CD4-positive, CD25-positive, alpha-beta regulatory T cell (primary cell): ENCODE measurements at regions not wholly inside any gene's neighbourhood (a gene's known extent, or its start where the extent isn't known, plus 50 kb on each side); places are given as distances from the start of the nearest gene placed in this dataset.

Experiments
- ATAC-seq, 2 donors: fragments of 150-1000 bp; cut with Tn5 transposase; one replicate each; pipeline ENCODE4 v1.10.0; 2021; ENCODE audit warnings: low read depth in 2 of 2, moderate number of reproducible peaks in 2 of 2, moderate library complexity in 1 of 2
- DNase-seq, 3 donors: peaks; one replicate each; pipeline versions ENCODE4 v3.0.0 to v3.0.0-alpha.2; 2012 to 2022; ENCODE audit warnings: mixed read lengths in 1 of 3
- H3K27ac ChIP-seq: one replicate; pipeline ENCODE4 v1.7.0; 2013; ENCODE audit warnings: mild to moderate bottlenecking, low read length; ENCODE audit not compliant: insufficient read depth, poor library complexity, severe bottlenecking
- H3K27me3 ChIP-seq: one replicate; pipeline ENCODE4 v1.7.0; 2013; ENCODE audit warnings: low read length; ENCODE audit not compliant: control insufficient read depth, insufficient read depth
- H3K36me3 ChIP-seq: one replicate; pipeline ENCODE4 v1.7.0; 2013; ENCODE audit warnings: mild to moderate bottlenecking, low read length, moderate library complexity; ENCODE audit not compliant: control insufficient read depth, insufficient read depth
- H3K4me1 ChIP-seq: 2 replicates; pipeline ENCODE4 v1.7.0; 2013; ENCODE audit warnings: mild to moderate bottlenecking, low read length; ENCODE audit not compliant: insufficient read depth, control insufficient read depth, poor library complexity, severe bottlenecking
- H3K4me3 ChIP-seq: one replicate; pipeline ENCODE4 v1.7.0; 2013; ENCODE audit warnings: low read depth, mild to moderate bottlenecking, low read length, moderate library complexity
- H3K9me3 ChIP-seq, 2 experiments: 1 replicate in 1 of 2; 2 replicates in 1 of 2; pipeline ENCODE4 v1.7.0; 2013; ENCODE audit warnings: low read length in 2 of 2, mild to moderate bottlenecking in 1 of 2, moderate library complexity in 1 of 2; ENCODE audit not compliant: control insufficient read depth in 2 of 2
- H3K27ac Mint-ChIP-seq, 3 donors: one replicate each; pipeline ENCODE4 v1.8.0; 2020 to 2022; ENCODE audit warnings: mild to moderate bottlenecking in 3 of 3, mixed read lengths in 3 of 3, moderate library complexity in 2 of 3
- H3K27me3 Mint-ChIP-seq: one replicate; pipeline ENCODE4 v1.8.0; 2022; ENCODE audit warnings: mild to moderate bottlenecking, mixed read lengths
- H3K36me3 Mint-ChIP-seq: one replicate; pipeline ENCODE4 v1.8.0; 2020; ENCODE audit warnings: mixed read lengths
- H3K4me1 Mint-ChIP-seq, 4 donors: one replicate each; pipeline ENCODE4 v1.8.0; 2020 to 2022; ENCODE audit warnings: mixed read lengths in 4 of 4, mild to moderate bottlenecking in 1 of 4
- H3K4me3 Mint-ChIP-seq, 4 donors: one replicate each; pipeline ENCODE4 v1.8.0; 2020 to 2022; ENCODE audit warnings: mild to moderate bottlenecking in 4 of 4, mixed read lengths in 4 of 4, moderate library complexity in 3 of 4
- H3K9me3 Mint-ChIP-seq, 7 donors: one replicate each; pipeline ENCODE4 v1.8.0; 2020 to 2022; ENCODE audit warnings: mixed read lengths in 7 of 7, mild to moderate bottlenecking in 3 of 7, moderate library complexity in 2 of 7

DNA sequence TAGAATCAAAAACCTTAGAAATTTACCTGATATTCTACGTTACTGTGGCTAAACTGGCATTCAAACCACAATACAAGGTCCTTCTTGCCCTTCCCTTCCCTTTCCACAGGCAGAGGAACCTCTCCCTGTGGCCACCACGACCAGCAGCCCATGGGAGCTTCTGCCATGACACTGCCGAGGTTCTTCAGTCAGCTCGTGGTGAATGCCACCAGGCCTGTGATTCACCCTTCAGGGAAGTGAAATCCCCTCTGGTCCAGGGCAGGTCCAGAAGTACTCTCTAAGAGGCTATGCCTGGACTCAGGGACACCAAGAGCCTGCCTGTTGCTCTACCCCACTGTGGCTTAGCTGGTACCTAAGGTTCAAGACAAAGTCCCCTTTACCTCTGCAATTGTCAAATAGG lies 123.0 kb downstream of the HTR1B start:
- Mint-ChIP-seq H3K9me3 (peaks cover 0 to 28% (median 4%) of the 10 kb centered on the region in 7 donors), H3K27me3 (no peaks in the 10 kb centered on the region), H3K27ac (no peak overlapping the region), H3K4me3 (no peak overlapping the region), H3K36me3 (no peaks in the 10 kb centered on the region), H3K4me1 (no peaks in the 10 kb centered on the region)
- no peaks in the 10 kb centered on the region for H3K4me1 ChIP-seq
- no peaks in the 10 kb centered on the region for H3K27me3 ChIP-seq
- H3K36me3 ChIP-seq = no peaks in the 10 kb centered on the region
- H3K27ac ChIP-seq = no peak overlapping the region
- peaks cover 0 to 3% of the 10 kb centered on the region in 2 experiments for H3K9me3 ChIP-seq
- no peak for DNase-seq
- H3K4me3 ChIP-seq = no peak overlapping the region
- no peak for ATAC-seq

DNA sequence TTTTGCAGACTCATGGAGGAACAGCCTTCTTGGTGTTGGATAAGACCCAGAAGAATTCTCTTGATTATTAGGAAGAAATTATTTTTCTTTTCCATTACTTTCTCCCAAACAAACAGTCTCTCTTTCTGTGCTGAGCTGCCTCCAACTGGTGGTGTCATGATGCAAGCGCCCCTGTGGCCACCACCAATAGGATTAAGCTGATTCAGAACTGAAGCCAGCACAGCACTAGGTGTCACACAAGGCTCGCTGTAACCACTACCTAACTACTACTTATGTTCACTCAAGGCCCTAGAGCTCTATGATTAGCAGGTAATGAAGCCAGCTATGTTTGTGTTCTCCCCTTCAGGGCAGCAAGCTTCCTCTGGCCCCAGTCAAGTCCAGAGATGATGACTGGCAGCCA lies 123.4 kb downstream of the HTR1B start:
- Histone ChIP-seq H3K4me1 (no peaks in the 10 kb centered on the region), H3K9me3 (peaks cover 0 to 3% of the 10 kb centered on the region in 2 experiments), H3K4me3 (no peak overlapping the region), H3K27me3 (no peaks in the 10 kb centered on the region), H3K27ac (no peak overlapping the region), H3K36me3 (no peaks in the 10 kb centered on the region)
- no peak for ATAC-seq
- Mint-ChIP-seq H3K27ac (no peak overlapping the region), H3K27me3 (no peaks in the 10 kb centered on the region), H3K4me3 (no peak overlapping the region), H3K9me3 (peaks cover 0 to 24% (median 4%) of the 10 kb centered on the region in 7 donors), H3K36me3 (no peaks in the 10 kb centered on the region), H3K4me1 (no peaks in the 10 kb centered on the region)
- DNase-seq = no peak

DNA sequence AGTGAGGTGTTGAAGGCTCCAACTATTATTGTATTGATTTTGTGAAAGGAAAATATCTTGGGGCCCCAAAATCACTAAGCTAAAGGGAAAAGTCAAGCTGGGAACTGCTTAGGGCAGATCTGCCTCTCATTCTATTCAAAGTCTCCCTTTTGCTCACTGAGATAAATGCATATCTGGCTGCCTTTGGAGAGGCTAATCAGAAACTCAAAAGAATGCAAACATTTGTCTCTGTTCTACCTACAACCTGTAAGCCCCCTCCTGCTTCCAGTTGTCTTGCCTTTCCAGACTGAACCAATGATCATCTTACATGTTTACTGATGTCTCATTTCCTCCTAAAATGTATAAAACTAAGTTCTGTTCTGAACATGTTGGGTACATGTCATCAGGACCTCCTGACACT lies 125.9 kb downstream of the HTR1B start:
- no peaks in the 10 kb centered on the region for H3K27me3 ChIP-seq
- no peak overlapping the region for H3K4me3 ChIP-seq
- H3K4me1 ChIP-seq = no peaks in the 10 kb centered on the region
- peaks cover 0 to 3% of the 10 kb centered on the region in 2 experiments for H3K9me3 ChIP-seq
- no peaks in the 10 kb centered on the region for H3K36me3 ChIP-seq
- H3K27ac ChIP-seq = no peak overlapping the region
- H3K27me3 Mint-ChIP-seq = no peaks in the 10 kb centered on the region
- no peaks in the 10 kb centered on the region for H3K36me3 Mint-ChIP-seq
- DNase-seq (no peak), ATAC-seq (no peak)
- no peaks in the 10 kb centered on the region for H3K4me1 Mint-ChIP-seq
- H3K4me3 Mint-ChIP-seq = no peak overlapping the region
- H3K27ac Mint-ChIP-seq = no peak overlapping the region
- peaks cover 0 to 29% (median 12%) of the 10 kb centered on the region in 7 donors for H3K9me3 Mint-ChIP-seq

DNA sequence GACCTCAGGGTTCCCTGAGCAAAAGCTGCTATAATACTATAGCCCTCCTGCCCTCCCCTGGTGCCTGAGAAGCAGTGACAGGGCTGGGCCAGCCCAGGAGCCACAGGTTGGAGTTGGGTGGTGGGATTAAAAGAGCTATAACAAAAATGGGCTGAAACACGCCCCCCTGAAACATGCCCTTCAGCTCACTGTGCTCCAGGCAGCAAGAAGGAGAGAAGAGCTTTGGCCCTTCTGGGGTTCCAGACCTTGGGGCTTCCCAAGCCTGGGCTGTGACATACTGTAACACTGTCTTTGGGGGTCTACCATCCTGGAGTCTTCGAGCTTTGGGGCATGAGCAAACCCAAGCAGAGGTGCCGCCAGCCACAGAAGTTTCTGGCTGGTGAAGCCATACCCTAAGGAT lies 129.2 kb downstream of the HTR1B start:
- ATAC-seq (no peak), DNase-seq (no peak)
- Histone ChIP-seq H3K36me3 (no peaks in the 10 kb centered on the region), H3K4me3 (no peak overlapping the region), H3K27ac (no peak overlapping the region), H3K4me1 (no peaks in the 10 kb centered on the region), H3K9me3 (peaks cover 0 to 3% of the 10 kb centered on the region in 2 experiments), H3K27me3 (no peaks in the 10 kb centered on the region)
- H3K27me3 Mint-ChIP-seq = no peaks in the 10 kb centered on the region
- H3K36me3 Mint-ChIP-seq = no peaks in the 10 kb centered on the region
- H3K4me3 Mint-ChIP-seq = no peak overlapping the region
- peaks cover 0 to 24% (median 6%) of the 10 kb centered on the region in 7 donors for H3K9me3 Mint-ChIP-seq
- H3K27ac Mint-ChIP-seq = no peak overlapping the region
- no peaks in the 10 kb centered on the region for H3K4me1 Mint-ChIP-seq

DNA sequence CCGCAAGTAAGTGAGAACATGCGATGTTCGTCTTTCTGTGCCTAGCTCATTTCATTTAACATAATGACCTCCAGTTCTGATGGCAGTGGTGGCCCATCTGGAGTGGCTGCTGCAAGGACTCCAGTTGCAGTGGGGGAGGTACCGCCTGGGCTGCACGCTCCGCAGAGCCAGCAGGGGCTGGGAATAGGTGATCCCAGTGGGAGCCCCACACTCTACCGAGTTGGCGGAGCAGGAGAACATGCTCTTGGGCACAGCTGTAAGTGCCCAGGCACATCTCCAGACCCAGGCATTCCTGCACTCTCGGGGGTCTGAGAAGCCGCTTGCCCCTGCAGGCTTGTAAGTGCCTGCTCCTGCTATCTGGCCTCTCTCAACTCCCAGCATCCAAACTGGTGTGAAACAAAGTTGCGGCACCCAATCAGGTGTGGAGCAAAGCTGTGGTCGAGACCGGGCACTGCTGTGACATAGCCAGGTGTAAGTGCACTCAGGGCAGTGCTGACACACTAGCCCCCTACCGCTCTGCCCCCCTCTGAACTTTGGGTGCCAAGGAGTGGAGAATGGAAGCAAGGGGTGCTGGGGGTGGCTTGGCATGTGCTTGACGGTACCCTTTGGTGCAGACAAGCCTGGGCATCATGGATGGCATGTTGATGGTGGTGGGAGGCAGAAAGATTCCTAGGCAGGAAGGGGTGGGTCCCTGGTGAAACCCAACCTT lies 130.2 kb downstream of the HTR1B start:
- H3K4me1 ChIP-seq = no peaks in the 10 kb centered on the region
- no peaks in the 10 kb centered on the region for H3K27me3 ChIP-seq
- H3K36me3 ChIP-seq = no peaks in the 10 kb centered on the region
- peaks cover 0 to 22% (median 3%) of the 10 kb centered on the region in 7 donors for H3K9me3 Mint-ChIP-seq
- peaks cover 0 to 3% of the 10 kb centered on the region in 2 experiments for H3K9me3 ChIP-seq
- H3K27ac Mint-ChIP-seq = no peak overlapping the region
- no peak overlapping the region for H3K4me3 ChIP-seq
- no peaks in the 10 kb centered on the region for H3K36me3 Mint-ChIP-seq
- H3K4me3 Mint-ChIP-seq = no peak overlapping the region
- H3K27me3 Mint-ChIP-seq = no peaks in the 10 kb centered on the region
- ATAC-seq = no peak
- no peaks in the 10 kb centered on the region for H3K4me1 Mint-ChIP-seq
- no peak for DNase-seq
- H3K27ac ChIP-seq = no peak overlapping the region

DNA sequence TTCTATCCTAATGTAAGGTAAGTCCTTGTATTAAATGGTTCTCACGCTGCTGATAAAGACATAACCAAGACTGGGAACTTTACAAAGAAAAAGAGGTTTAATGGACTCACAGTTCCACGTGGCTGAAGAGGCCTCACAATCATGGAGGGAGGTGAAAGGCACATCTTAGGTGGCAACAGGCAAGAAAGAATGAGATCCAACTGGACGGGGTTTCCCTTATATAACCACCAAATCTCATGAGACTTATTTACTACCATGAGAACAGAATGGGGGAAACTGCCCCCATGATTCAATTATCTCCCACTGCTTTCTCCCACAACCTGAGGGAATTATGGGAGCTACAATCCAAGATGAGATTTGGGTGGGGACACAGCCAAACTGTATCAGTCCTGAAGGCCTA lies 136.6 kb downstream of the HTR1B start:
- no peak overlapping the region for H3K27ac ChIP-seq
- Mint-ChIP-seq H3K4me1 (no peaks in the 10 kb centered on the region), H3K9me3 (peaks cover 0 to 31% (median 3%) of the 10 kb centered on the region in 7 donors), H3K4me3 (no peak overlapping the region), H3K27ac (no peak overlapping the region), H3K27me3 (no peaks in the 10 kb centered on the region), H3K36me3 (no peaks in the 10 kb centered on the region)
- no peaks in the 10 kb centered on the region for H3K9me3 ChIP-seq
- H3K4me1 ChIP-seq = no peaks in the 10 kb centered on the region
- ATAC-seq (no peak), DNase-seq (no peak)
- no peak overlapping the region for H3K4me3 ChIP-seq
- no peaks in the 10 kb centered on the region for H3K27me3 ChIP-seq
- H3K36me3 ChIP-seq = no peaks in the 10 kb centered on the region

DNA sequence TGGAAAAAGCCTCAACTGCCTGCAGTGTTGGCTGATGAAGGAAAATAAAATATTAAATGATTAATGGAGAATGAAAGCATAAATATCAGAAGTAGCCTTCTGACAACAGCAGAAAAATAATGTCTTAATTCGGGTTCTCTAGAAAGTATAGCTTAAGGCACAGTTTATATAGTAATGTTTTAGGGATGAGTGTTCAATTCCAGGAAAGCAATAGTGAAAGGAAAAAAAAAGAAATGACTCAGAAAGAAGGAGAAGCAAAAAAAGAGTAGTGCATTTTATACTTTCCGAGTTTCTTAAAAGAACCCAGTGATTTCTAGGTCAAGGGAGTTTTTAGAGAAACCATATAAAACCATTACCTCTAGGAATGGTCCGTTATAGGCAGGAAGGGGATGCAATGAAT lies 137.3 kb downstream of the HTR1B start:
- H3K36me3 Mint-ChIP-seq = no peaks in the 10 kb centered on the region
- H3K9me3 Mint-ChIP-seq = peaks cover 0 to 31% (median 3%) of the 10 kb centered on the region in 7 donors
- ATAC-seq = no peak

DNA sequence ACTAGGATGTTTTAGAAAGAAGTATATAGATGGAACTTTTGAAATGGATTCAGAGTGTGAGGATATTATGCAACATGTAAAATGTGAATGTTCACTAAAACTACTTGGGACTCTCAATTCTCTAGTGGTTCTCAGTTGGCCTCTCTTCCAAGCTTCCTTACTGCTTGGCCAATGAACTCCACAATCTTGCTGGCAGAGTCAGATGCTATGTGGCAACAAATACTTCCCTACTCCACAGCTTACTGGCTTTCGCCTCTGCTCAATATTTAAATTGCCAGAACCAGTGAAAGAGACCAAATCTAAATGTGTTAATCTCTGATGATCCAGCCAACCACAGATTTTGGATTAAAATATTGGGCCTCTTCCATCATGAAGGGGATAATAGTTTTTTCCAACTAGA lies 138.4 kb downstream of the HTR1B start:
- ATAC-seq = no peak
- no peaks in the 10 kb centered on the region for H3K36me3 Mint-ChIP-seq
- no peaks in the 10 kb centered on the region for H3K27me3 Mint-ChIP-seq
- no peak overlapping the region for H3K27ac Mint-ChIP-seq
- Histone ChIP-seq H3K4me3 (no peak overlapping the region), H3K4me1 (no peaks in the 10 kb centered on the region), H3K27me3 (no peaks in the 10 kb centered on the region), H3K27ac (no peak overlapping the region), H3K9me3 (no peaks in the 10 kb centered on the region), H3K36me3 (no peaks in the 10 kb centered on the region)
- DNase-seq = no peak
- peaks cover 0 to 35% (median 3%) of the 10 kb centered on the region in 7 donors for H3K9me3 Mint-ChIP-seq
- H3K4me1 Mint-ChIP-seq = no peaks in the 10 kb centered on the region
- H3K4me3 Mint-ChIP-seq = no peak overlapping the region

More for the DNA sequence above, 137.3 kb downstream of the HTR1B start:
- Histone ChIP-seq H3K4me3 (no peak overlapping the region), H3K36me3 (no peaks in the 10 kb centered on the region), H3K4me1 (no peaks in the 10 kb centered on the region), H3K9me3 (no peaks in the 10 kb centered on the region), H3K27ac (no peak overlapping the region), H3K27me3 (no peaks in the 10 kb centered on the region)
- H3K27ac Mint-ChIP-seq = no peak overlapping the region
- no peak for DNase-seq
- H3K4me3 Mint-ChIP-seq = no peak overlapping the region
- H3K4me1 Mint-ChIP-seq = no peaks in the 10 kb centered on the region
- no peaks in the 10 kb centered on the region for H3K27me3 Mint-ChIP-seq
